Brain microvascular endothelial cell (primary cell): ENCODE measurements at regions not wholly inside any gene's neighbourhood (a gene's known extent, or its start where the extent isn't known, plus 50 kb on each side); places are given as distances from the start of the nearest gene placed in this dataset.
"Not testable (repeated sequence)": the region's sequence is repeated elsewhere in the genome, so short reads cannot be mapped to it uniquely, and the experiment has no call there.

Source experiments
- DNase-seq: peaks from one replicate; pipeline ENCODE4 v3.0.0-alpha.2; 2020
- H3K27ac ChIP-seq: fragments of 250-450 bp; sonication (Bioruptor Pico); 2 replicates; pipeline ENCODE4 v1.5.1; 2020; ENCODE audit warnings: mild to moderate bottlenecking, moderate library complexity
- H3K27me3 ChIP-seq: fragments of 250-450 bp; sonication (Bioruptor Pico); replicated peaks from 2 replicates; pipeline ENCODE4 v1.5.1; 2020; ENCODE audit warnings: mild to moderate bottlenecking
- H3K36me3 ChIP-seq: fragments of 250-450 bp; sonication (Bioruptor Pico); replicated peaks from 2 replicates; pipeline ENCODE4 v1.5.1; 2020; ENCODE audit warnings: mild to moderate bottlenecking
- H3K4me3 ChIP-seq: 2 replicates; pipeline ENCODE4 v1.5.1; 2011; ENCODE audit warnings: low read depth, mild to moderate bottlenecking, control low read depth, low read length, moderate library complexity
- CTCF ChIP-seq: IDR thresholded peaks from 2 replicates; pipeline ENCODE4 v1.5.1; 2011; ENCODE audit warnings: low read depth, mild to moderate bottlenecking, moderate library complexity, low read length, control low read depth, inconsistent platforms; ENCODE audit errors: missing control alignments
- in situ Hi-C: cut with HindIII; loops from 2 replicates; pipeline ENCODE4 v1.10.0; 2017; ENCODE audit warnings: low sequenced_read_pairs, low pct_ligation_motif_present

- H3K4me3 ChIP-seq: no peak overlapping the region
- H3K27ac ChIP-seq: no peak overlapping the region
- no peaks in the 10 kb centered on the region for H3K36me3 ChIP-seq
- DNase-seq: no peak
- no peak for TF ChIP-seq CTCF
- in situ Hi-C loops: no loop called here
- H3K27me3 ChIP-seq: no peaks in the 10 kb centered on the region
These were observed 286.1 kb downstream of the RPS6KC1 start for GRCh38 chr1:213337025-213337678.

- Histone ChIP-seq H3K27ac (no peak overlapping the region), H3K27me3 (no peaks in the 10 kb centered on the region)
- in situ Hi-C loops: no loop called here
These were observed 289.6 kb downstream of the RPS6KC1 start for GRCh38 chr1:213340593-213340992.

GRCh38 chr1:213345621-213346020 is 294.6 kb downstream of the RPS6KC1 start:
- no peak for TF ChIP-seq CTCF
- no peaks in the 10 kb centered on the region for H3K27me3 ChIP-seq
- H3K27ac ChIP-seq: no peak overlapping the region
- H3K4me3 ChIP-seq: no peak overlapping the region
- in situ Hi-C loops: no loop called here
- DNase-seq: no peak
- H3K36me3 ChIP-seq: no peaks in the 10 kb centered on the region

More at GRCh38 chr1:213340593-213340992, 289.6 kb downstream of the RPS6KC1 start:
- no peaks in the 10 kb centered on the region for H3K36me3 ChIP-seq
- DNase-seq: no peak
- no peak overlapping the region for H3K4me3 ChIP-seq
- TF ChIP-seq CTCF: no peak

GRCh38 chr1:213357403-213357802 is 306.4 kb downstream of the RPS6KC1 start:
- TF ChIP-seq CTCF: no peak
- Histone ChIP-seq H3K4me3 (no peak overlapping the region), H3K27ac (no peak overlapping the region), H3K36me3 (no peaks in the 10 kb centered on the region), H3K27me3 (no peaks in the 10 kb centered on the region)
- in situ Hi-C loops: no loop called here
- no peak for DNase-seq

GRCh38 chr1:213358368-213358767 is 307.3 kb downstream of the RPS6KC1 start:
- DNase-seq, H3K36me3 ChIP-seq, H3K27me3 ChIP-seq, H3K4me3 ChIP-seq, H3K27ac ChIP-seq, in situ Hi-C loops: not testable (repeated sequence)

GRCh38 chr1:213362598-213362997 is 311.6 kb downstream of the RPS6KC1 start:
- Histone ChIP-seq H3K27me3 (no peaks in the 10 kb centered on the region), H3K4me3 (no peak overlapping the region), H3K36me3 (no peaks in the 10 kb centered on the region), H3K27ac (no peak overlapping the region)
- DNase-seq: no peak
- in situ Hi-C loops: no loop called here
- no peak for TF ChIP-seq CTCF
